A673 (cell line): ENCODE measurements at regions not wholly inside any gene's neighbourhood (a gene's known extent, or its start where the extent isn't known, plus 50 kb on each side); places are given as distances from the start of the nearest gene placed in this dataset.

ENCODE experiments used
- EZH2 ChIP-seq: fragments of 200-600 bp; sonication (generic); IDR thresholded peaks from 2 replicates; pipeline ENCODE4 v1.6.1; 2017; ENCODE audit warnings: borderline replicate concordance, low read depth, mild to moderate bottlenecking, mixed read lengths, antibody characterized with exemption, low read length; ENCODE audit not compliant: poor library complexity, severe bottlenecking
- TF ChIP-seq, protein P1 (sequence below): fragments of 300-800, 200-600 bp; sonication (generic); conservative IDR thresholded peaks from 2 replicates; pipeline ENCODE4 v1.5.1; 2017; ENCODE audit warnings: low read depth, mild to moderate bottlenecking, antibody characterized with exemption, low read length, moderate library complexity, mixed read lengths

DNA sequence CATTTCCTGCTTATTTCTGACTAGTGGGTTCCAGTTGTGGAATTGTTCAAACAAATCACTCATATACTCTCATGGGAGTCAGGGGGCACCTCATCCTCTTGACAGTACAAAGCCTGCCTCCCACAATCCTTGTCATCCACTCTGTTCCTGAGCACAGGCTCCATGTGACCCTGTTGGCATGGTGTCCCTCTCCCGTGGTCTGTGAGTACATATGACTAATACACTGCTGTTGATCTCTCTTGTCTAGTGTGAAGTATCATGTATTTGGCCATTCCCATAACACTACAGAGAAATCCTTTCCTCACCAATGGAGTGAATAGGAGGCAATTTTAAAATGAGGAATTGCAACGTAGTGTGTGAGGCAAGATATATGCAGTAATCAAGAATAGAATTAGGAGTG, 185.3 kb downstream of the OGFRL1 start:
- TF ChIP-seq, protein P1, sequence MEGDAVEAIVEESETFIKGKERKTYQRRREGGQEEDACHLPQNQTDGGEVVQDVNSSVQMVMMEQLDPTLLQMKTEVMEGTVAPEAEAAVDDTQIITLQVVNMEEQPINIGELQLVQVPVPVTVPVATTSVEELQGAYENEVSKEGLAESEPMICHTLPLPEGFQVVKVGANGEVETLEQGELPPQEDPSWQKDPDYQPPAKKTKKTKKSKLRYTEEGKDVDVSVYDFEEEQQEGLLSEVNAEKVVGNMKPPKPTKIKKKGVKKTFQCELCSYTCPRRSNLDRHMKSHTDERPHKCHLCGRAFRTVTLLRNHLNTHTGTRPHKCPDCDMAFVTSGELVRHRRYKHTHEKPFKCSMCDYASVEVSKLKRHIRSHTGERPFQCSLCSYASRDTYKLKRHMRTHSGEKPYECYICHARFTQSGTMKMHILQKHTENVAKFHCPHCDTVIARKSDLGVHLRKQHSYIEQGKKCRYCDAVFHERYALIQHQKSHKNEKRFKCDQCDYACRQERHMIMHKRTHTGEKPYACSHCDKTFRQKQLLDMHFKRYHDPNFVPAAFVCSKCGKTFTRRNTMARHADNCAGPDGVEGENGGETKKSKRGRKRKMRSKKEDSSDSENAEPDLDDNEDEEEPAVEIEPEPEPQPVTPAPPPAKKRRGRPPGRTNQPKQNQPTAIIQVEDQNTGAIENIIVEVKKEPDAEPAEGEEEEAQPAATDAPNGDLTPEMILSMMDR: no peak
- TF ChIP-seq EZH2: no peak
